ENCODE measurements at regions not wholly inside any gene's neighbourhood (a gene's known extent, or its start where the extent isn't known, plus 50 kb on each side); places are given as distances from the start of the nearest gene placed in this dataset.

DNA sequence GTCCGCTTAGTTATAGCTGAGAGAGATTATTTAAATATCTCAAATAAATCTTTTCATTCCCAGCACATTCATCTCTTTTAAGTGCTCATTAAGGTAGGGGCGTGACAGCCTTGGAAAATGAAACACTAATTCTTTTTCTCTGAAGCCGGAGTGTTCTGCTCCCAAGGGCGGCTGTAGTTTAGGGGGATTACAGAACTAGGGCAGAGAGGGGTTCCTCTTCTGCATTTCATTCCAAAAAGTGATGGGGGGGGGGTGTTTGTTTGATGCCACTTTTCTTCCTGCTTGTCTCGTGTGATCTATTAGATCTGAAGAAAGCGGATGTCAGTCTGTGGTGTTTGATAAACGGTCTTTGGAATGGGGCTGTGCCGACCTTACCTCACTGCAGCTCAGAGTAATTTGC, 506.5 kb upstream of the MGMT start:
- H3K36me3 ChIP-seq (ENCODE audit: control insufficient read depth in 4 of 4, insufficient read depth in 4 of 4, low read length in 4 of 4), result no peaks in the 10 kb centered on the region
- WGBS, 2 donors, result 56 to 66% methylated on average over 8 of the region's 8 CpGs
- peaks cover 0 to 3% (median 0%) of the 10 kb centered on the region in 3 donors for H3K27me3 ChIP-seq (ENCODE audit: control insufficient read depth in 3 of 3, insufficient read depth in 3 of 3, low read length in 2 of 3)
- H3K27ac ChIP-seq (ENCODE audit: low read depth in 1 of 2, low read length in 1 of 2), result no peak overlapping the region
- no peak overlapping the region for H3K9ac ChIP-seq (ENCODE audit: insufficient read depth in 1 of 2, low read length in 2 of 2)
- no peaks in the 10 kb centered on the region for H3K4me1 ChIP-seq (ENCODE audit: control insufficient read depth in 5 of 5, insufficient read depth in 5 of 5, low read length in 5 of 5)
- TF ChIP-seq CTCF (IDR thresholded peaks at IDR 0.05; ENCODE audit: control extremely low read depth, extremely low read depth), result no peak
- DNase-seq (no peak), ATAC-seq (ENCODE audit: insufficient read depth, low FRiP score) (no peak)
- no peak overlapping the region for H3K4me3 ChIP-seq
- H3K9me3 ChIP-seq (ENCODE audit: control insufficient read depth in 4 of 4, insufficient read depth in 3 of 4, low read length in 3 of 4), result no peaks in the 10 kb centered on the region

DNA sequence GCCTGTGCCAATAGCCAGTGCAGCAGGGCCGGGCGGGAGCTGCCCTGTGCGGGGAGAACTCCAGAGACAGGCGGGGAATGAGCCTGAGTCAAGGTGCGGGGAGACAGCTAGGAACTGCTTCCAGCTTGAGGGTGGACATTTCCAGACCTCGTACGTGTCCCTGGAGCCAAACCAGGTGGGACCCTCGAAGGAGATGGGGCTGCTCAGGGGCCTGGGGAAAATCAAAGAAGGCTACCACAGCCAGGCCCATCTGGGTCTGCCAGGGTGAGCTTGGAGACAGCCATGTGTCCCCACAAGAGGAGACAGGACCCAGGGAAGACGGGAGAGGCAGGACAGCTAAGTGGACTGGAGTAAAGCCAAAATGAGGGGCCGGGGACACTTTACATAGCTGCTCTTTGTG, 504.9 kb upstream of the MGMT start:
- no peak overlapping the region for H3K9ac ChIP-seq (ENCODE audit: insufficient read depth in 1 of 2, low read length in 2 of 2)
- no peak overlapping the region for H3K4me3 ChIP-seq
- peaks cover 0 to 3% (median 0%) of the 10 kb centered on the region in 4 donors for H3K9me3 ChIP-seq (ENCODE audit: control insufficient read depth in 4 of 4, insufficient read depth in 3 of 4, low read length in 3 of 4)
- 81 to 85% methylated on average over 10 of the region's 10 CpGs for WGBS, 2 donors
- H3K4me1 ChIP-seq (ENCODE audit: control insufficient read depth in 5 of 5, insufficient read depth in 5 of 5, low read length in 5 of 5), result no peaks in the 10 kb centered on the region
- H3K36me3 ChIP-seq (ENCODE audit: control insufficient read depth in 4 of 4, insufficient read depth in 4 of 4, low read length in 4 of 4), result no peaks in the 10 kb centered on the region
- ATAC-seq (ENCODE audit: insufficient read depth, low FRiP score) (no peak), DNase-seq (no peak)
- H3K27me3 ChIP-seq (ENCODE audit: control insufficient read depth in 3 of 3, insufficient read depth in 3 of 3, low read length in 2 of 3), result peaks cover 0 to 3% (median 0%) of the 10 kb centered on the region in 3 donors
- TF ChIP-seq CTCF (IDR thresholded peaks at IDR 0.05; ENCODE audit: control extremely low read depth, extremely low read depth), result no peak
- H3K27ac ChIP-seq (ENCODE audit: low read depth in 1 of 2, low read length in 1 of 2), result no peak overlapping the region

- Histone ChIP-seq H3K4me1 (ENCODE audit: control insufficient read depth in 5 of 5, insufficient read depth in 5 of 5, low read length in 5 of 5) (no peaks in the 10 kb centered on the region), H3K4me3 (no peak overlapping the region), H3K27ac (ENCODE audit: low read depth in 1 of 2, low read length in 1 of 2) (no peak overlapping the region), H3K9me3 (ENCODE audit: control insufficient read depth in 4 of 4, insufficient read depth in 3 of 4, low read length in 3 of 4) (peaks cover 0 to 6% (median 0%) of the 10 kb centered on the region in 4 donors), H3K36me3 (ENCODE audit: control insufficient read depth in 4 of 4, insufficient read depth in 4 of 4, low read length in 4 of 4) (no peaks in the 10 kb centered on the region), H3K27me3 (ENCODE audit: control insufficient read depth in 3 of 3, insufficient read depth in 3 of 3, low read length in 2 of 3) (peaks cover 0 to 3% (median 0%) of the 10 kb centered on the region in 3 donors), H3K9ac (ENCODE audit: insufficient read depth in 1 of 2, low read length in 2 of 2) (no peak overlapping the region)
- WGBS, 2 donors, result 86% methylated on average over 12 of the region's 12 CpGs
- no peak for ATAC-seq (ENCODE audit: insufficient read depth, low FRiP score)
- no peak for TF ChIP-seq CTCF (IDR thresholded peaks at IDR 0.05; ENCODE audit: control extremely low read depth, extremely low read depth)
- no peak for DNase-seq
Observed at GRCh38 chr10:128963211-128964099, 503.6 kb upstream of the MGMT start.

Data from lung (tissue), 11 donors.